Muscle of arm (tissue), 1 donor: ENCODE measurements at regions not wholly inside any gene's neighbourhood (a gene's known extent, or its start where the extent isn't known, plus 50 kb on each side); places are given as distances from the start of the nearest gene placed in this dataset.
A peak's percentile ranks its signal among the peaks of the same experiment; 100 is the strongest.
"Not testable (repeated sequence)": the region's sequence is repeated elsewhere in the genome, so short reads cannot be mapped to it uniquely, and the experiment has no call there.

Source experiments
- DNase-seq: peaks from one replicate; pipeline ENCODE4 v3.0.0-alpha.2; 2013

DNA sequence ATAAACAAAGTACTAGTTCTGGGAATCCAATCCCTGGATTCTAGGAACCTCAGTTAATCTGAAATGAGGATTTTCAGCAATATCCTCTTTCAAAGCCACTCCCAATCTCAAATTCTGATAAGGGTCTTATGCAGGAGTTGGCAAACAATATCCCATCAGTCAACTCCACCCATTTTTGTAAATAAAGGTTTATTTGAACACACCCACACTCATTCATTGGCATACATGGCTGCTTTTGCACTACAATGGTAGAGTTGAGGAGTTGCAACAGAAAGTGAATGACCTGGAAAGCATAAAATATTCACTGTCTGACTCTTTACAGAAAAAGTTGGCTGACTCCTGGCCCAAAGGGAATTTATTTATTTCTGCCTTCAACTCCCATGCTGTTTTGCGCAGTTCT, 157.7 kb upstream of the CDH11 start:
- no peak for DNase-seq

DNA sequence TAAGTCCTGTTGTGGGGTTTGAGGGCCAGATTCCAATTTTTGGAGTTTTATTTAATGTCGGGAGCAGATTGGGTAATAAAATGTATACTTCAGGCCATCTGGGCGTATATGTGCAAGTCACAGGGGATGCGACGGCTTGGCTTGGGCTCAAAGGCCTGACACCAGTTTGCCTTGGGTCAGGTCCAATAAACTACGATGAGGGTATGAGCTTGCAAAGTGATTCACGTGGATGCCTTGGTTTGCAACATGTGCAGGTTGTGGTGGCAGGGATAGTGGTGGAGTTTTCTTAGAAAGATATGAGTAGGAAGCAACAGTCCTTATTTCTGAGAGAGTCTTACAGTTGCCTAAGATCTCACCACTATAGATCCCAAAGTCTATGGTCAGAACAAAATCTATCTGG, 157.0 kb upstream of the CDH11 start:
- no peak for DNase-seq

DNA sequence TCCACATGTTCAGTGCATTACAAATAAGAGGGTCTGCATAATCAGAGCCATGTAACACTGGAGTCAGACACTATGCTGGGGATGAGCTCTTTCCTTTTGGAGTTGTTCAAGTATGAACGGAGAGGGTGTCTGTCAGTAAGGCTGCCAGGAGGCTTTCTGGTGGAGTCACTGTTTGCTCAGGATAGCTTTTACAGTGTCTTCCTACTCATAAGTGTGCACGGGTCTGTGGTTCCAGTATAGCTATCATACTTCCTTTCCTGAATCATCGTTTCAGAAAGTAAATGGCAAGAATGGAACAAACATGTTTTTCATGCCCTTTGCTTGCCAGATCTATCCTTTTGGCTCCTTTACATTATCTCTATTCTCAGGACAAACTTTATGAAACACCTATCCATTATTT, 152.7 kb upstream of the CDH11 start:
- DNase-seq, result no peak

DNA sequence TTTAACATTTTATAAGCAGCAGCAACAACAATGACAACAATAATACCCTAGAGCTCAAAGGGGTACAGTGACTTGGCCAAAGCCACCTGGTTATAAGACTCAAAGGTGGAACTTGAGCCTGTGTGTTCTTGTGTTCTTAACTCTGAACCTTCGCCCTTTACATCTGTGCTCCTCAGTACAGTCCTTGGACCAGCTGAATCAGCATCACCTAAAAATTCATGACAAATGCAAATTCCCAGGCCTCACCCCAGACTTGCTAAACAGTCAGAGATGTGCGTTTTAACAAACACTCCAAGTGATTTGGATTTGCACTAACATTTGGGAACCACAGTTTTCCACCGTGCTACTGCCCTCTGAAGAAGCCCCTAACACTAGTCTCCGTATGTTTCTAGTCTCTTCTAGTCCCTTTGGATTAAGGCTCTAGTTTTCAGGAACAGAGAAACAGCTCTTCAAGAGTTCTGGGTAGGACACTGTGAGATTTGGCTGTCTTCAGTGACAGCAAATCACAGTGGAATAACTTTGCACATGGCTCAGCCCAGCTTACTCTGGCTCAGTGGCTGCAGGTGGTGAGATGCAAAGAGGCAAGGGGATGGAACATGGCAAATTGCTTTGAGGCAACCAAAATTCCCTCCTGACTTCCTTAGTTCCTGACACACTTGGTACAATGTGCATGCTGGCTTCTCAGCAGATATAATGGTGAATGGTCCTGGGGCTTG, 151.0 kb upstream of the CDH11 start:
- no peak for DNase-seq

DNA sequence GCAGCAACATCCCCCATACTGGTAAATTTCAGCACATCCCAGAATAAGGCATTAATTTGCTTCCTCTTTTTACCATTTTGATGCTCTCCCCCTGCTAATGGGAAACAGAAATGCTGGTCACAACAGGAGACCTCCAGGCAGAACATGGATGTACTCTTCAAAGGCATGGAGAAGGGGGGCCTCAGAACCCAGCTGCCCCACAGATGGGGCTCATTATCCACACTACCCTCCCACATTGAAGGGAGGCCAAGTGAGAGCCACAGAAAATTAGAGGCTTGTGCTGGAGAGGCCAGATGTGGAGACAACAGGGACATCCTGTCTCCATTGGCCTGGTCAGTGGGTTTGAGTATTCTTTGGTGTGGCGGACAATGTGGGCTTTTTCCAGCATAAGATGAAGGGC, 150.1 kb upstream of the CDH11 start:
- no peak for DNase-seq

DNA sequence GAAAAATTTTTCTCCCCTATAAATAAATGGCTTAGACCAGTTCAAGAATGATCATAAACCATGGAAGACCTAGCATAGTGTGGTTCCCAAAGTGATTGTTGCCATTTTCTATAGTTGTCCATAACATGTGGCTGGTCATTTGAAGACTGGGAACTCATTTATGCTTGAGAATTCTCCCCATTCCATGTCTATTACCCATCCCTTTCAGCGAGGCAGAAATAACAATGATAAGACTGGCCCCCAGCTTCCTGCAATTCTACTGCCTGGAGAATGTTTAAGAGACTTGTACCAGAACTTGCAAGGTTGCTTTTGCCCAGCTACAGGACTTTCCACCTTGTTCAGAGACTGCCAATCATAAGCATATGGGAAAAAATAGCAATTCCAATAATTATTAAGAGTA, 146.5 kb upstream of the CDH11 start:
- no peak for DNase-seq

DNA sequence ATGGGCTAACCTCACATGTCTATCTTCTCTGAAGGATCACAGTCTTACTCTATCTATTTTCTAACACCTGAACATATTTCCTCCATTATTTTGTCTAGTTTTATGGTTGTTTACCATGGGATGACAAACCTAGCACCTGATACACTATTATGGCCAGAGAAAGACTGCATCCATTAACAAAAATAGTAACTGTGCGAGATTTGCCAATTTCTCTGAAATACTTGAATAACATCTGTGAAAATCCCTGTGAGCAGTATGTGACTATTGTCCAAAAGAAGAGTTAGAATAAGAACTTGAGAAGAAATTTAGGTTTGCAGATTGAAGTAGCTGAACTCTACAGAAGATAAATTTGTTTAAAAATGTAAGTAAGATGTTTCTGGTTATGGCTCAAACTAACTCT, 142.0 kb upstream of the CDH11 start:
- no peak for DNase-seq

DNA sequence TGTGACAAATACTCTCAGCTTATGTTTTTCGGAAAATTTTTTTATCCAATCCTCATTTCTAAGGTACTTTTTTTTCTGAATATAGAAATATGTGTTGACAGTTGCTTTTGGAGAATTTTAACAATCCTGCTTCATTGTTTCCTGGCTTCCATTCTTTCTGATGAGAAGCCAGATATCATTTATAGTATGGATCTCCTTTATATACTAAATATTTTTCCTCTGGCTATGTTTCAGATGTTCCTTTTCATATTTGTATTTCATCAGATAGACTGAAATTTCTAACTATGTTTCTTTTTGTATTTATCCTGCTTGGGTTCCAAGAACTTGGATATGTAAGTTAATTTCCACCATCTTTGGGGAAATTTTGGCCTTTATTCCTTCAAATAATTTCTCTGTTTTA, 138.9 kb upstream of the CDH11 start:
- DNase-seq, result peak; percentile 79

DNA sequence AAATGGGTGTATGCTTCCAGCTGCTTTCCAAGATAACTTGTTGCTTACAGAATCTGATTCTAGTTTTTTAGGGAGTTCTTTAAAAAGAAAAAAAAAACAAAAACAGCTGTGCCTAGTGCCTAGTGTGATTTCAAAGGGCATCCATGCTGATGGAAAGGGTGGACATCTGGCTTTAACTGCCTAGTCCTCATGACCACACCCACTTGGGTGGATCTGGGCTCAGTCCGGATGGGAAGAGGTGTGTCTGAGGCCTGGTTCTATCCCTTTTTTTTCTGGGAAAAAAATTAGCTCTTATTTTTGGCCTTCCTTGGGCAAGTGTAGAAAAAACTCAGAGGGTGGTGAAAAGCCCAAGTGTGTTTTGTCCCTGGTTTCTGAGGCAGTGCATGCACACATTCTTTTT, 132.3 kb upstream of the CDH11 start:
- DNase-seq, result no peak

DNA sequence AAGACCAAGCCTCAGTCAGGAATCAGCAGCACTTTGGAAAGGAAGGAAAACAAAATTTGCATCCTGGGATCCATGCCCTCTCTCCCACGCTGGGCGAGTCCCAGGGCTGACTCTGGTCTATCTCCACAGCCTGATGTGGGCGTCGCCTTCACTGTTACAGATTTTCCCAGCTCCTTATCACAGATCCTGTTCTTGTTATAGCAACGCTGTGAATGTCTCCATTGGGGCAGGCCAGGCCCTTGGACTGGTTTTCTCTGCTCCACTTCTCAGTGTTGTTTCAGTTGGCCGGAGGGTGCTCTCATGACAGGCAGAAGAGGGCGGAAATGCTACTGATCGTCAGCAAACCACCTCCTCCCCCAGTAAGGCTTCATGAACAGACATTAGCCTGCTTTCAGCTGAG, 127.9 kb upstream of the CDH11 start:
- no peak for DNase-seq

DNA sequence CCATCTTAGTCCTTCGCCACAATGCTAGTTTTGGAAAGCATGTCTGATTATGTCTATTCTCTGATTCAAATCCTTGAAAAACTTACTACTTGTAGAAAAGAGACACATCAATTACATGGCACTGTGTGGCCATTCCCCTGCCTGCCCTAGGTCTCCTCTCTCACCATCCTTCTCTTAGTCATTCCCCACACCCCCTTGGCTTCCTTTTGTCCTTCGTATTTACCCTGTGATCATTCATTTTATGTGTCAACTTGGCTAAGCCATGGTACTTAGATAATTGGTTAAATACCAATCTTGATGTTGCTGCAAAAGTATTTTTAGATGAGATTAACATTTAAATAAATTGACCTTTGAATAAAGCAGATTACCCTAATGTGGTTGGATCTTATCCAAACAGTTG, 122.9 kb upstream of the CDH11 start:
- no peak for DNase-seq

DNA sequence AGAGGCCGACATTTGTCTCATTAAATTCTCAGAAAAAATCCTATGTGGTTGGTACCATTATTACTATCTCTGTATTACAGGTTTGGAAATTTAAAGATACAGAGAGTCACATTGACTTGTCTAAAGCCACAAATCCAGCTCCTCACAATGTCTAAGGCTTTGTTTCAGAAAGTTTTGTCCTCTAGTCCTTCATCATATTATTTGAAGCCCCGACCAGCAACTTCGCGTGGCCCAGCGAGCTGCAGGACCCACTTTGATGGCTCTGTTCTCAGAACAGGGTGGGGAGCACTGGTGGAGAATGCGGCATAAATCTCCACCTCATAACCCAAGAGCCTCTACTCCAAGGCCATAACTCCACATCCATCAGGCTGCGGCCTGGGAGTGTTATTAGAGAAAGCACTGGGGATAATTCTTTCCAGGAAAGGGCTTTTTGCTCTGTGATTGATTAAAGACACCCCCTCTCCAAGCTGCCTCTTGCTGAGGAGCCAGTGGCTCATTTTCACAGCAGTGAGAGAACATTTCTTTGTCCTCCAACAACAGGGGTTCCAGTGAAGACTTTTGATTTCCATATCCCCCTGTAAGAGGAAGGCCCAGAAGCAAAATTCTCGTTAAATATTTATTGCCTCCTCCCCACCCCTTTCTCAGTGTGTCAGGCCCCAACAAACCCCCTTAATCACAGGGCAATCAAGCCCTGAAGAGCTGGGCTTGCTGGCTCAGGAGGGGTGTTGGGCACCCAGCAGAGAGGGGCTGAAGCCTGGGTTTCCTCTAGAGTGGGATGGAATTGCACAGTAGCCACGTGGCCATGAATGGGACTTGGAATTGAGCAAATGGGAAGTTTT, 113.7 kb upstream of the CDH11 start:
- DNase-seq, result no peak

DNA sequence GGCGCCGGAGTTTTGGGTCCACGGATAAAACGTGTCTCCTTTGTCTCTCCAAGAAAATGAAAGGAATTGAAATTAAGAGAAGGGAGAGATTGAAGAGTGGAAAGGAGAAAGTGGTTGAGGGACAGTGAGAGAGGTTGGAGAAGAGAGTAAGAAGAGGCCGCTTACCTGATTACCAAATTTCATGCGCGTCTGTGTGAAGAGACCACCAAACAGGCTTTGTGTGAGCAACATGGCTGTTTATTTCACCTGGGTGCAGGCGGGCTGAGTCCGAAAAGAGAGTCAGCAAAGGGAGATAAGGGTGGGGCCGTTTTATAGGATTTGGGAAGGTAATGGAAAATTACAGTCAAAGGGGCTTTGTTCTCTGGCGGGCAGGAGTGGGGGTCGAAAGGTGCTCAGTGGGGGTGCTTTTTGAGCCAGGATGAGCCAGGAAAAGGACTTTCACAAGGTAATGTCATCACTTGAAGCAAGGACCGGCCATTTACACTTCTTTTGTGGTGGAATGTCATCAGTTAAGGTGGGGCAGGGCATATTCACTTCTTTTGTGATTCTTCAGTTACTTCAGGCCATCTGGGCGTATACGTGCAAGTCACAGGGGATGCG, 113.0 kb upstream of the CDH11 start:
- DNase-seq, result not testable (repeated sequence)

DNA sequence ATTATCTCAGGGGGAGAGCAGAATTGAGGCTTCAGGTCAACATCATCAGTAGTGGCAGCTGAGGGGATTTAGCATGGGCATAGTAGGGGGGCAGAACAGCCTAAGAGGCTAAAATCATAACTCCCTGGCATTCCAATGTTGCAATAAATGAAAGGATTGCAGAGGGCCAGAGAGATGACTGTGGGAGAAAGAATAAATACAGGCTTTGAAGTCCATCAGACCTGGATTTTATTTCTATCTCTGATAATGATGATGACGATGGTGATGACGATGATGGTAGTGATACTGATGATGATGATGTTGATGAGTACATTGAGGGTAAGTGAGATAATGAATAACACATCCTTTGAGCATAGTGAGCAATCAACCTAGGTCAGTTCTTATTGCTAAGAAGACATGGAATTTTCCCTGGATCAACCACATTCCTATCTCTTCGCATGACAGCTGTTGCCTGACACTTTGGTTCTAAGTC, 107.4 kb upstream of the CDH11 start:
- DNase-seq, result no peak

DNA sequence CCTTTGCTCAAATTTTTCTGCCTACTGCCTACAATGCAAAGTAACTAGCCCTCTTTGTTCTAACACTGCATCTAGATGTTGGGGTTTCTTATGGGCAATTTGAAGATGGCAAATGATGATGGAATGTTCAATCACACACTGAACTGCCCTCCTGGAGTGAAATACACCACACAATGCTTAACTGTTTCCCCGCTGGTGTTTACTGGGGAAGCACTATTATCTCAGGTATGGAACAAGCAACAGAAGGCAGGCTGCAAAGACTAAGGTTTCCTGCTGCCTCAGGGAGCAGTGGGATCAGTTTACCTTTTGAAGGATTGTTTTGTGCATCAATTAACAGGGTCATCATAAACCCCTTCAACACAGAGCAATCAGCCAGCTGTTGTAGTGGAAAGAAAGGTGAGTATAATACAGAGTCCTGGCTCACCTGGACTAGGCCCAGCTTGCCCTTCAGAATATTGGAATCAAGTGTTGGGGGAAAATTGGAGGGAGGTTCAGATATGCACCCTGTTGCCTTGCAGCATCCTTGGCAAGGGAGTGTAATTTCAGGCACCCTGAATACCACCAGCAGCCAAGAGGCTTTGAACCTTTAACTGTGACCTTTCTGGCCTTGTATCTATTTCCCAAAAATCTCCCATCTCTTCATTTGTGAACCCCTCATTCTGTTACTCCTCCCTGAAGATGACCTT, 105.4 kb upstream of the CDH11 start:
- no peak for DNase-seq

DNA sequence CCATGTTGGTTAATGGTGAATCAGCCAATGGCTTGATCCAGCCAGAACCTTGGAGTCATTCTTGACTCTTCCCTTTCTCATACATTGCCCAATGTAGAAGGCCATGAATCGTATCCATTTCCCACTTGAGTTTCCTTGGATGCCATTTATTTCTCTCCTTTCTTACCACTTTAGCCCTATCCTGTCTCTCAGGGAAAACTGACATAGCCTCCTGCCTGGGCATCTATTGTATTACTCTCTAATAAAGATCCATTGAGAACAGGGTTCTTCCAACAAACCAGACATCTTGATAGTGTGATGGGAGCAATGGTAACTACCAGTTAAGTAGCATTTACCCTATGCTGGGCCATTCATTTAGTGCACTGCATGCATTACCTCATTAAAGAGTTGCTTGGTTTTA, 104.2 kb upstream of the CDH11 start:
- no peak for DNase-seq

DNA sequence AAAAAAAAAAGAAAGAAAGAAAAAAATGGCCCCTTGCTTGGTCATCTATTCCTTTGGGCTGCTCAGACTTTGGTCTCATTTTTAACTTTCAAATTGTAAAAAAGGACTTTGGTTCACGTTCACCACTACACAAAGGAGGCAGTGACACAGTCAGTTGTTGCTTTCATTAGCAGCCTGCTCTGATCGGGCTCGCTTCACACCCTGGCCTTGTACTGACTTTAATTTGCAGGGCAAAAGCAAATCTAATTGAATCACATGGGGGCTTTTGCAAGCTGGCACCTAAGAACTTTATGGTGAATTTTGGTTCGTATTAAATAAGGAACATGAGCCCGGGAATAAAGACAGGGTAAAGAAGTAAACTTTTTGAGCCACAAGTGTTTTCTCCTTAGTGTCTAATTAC, 103.6 kb upstream of the CDH11 start:
- DNase-seq, result no peak

DNA sequence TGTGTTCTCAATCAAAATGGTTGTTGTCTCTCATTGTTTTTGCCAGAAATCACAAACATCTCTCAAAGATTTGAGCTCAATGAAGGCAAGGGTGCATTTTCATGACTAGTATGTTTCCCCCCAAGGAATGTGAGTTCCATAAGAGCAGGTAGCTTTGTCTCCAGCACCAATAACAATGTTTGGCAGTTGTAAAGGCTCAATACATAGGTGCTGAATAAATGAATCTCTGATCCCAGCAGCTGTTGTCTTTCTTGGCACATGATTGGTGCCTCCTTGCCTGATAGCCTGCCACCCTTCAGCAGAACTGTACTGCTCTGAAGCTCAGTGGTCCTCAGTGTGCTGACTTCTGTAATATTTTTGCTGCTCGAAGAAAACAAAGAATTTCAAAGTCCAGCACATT, 103.1 kb upstream of the CDH11 start:
- no peak for DNase-seq

DNA sequence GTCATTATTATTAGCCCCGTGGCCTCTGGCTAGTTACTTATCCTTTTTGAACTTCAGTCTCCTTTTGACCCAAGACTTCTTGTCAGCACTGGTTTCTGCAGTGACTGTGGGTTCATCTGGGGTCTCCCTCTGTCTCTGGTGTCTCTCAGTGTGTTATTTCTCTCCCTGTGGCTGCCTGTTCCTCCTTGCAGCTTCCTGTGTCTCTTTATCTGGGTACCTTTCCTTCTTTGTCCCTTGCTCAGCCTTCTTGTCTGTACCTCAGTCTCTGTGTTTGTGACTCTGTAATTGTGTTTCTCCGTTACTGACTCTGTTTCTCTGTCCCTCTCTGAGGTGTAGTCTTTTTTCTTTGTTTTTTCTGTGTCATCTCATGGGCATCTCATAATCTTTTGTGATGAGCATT, 102.6 kb upstream of the CDH11 start:
- no peak for DNase-seq

DNA sequence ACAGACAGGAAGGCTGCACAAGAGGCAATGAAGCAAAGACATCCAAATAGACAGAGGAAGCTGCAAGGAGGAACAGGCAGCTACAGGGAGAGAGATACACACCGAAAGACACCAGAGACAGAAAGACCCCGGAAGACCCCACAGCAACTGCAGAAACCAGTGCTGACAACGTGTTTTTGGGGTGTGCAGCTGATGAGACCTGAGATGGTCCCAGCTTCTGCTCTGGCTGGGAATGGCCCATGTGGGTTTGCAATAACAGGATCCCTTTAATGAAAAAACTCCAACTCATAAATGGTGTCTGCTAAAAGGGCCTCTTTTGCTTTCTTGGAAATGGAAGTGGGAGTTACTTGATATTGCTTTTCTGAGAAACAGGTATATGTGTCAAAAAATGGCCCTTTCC, 101.5 kb upstream of the CDH11 start:
- no peak for DNase-seq

DNA sequence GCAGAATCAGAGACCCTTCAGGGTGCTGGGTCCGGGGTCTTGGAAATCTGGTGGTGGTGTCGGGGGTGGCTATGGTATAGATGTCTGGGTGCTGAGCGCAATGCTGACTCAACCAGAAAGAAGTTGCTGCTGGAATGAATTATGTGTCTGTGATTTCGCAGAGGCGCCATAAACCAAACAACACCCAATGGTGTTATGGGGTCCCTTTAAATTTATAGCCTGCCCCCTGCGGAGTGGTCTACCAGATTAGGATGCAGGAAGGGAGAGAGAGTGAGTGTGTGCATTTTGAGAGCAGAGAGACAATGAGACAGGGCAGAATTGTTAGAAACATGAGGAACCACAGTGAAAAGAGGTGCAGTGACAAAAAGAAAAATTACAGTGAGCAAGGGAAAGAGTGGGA, 100.7 kb upstream of the CDH11 start:
- no peak for DNase-seq

DNA sequence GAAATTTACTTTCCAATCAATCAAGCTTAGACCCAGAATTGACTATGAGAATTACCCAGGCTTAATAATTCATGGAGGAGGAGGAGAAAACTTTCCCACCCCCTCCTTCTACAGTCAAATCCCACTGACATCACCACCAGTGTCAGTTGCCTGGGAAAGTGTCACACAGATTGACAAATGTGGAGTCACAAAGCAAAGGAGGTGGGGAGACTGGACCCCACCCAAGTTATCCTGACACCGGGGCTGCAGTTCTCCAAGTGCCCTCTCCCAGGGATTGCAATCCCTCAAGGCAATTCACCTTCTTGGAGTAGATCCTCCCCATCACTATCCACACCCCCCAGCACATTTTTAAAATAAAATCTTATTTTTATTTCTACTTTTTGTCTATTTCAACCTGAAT, 100.2 kb upstream of the CDH11 start:
- no peak for DNase-seq

DNA sequence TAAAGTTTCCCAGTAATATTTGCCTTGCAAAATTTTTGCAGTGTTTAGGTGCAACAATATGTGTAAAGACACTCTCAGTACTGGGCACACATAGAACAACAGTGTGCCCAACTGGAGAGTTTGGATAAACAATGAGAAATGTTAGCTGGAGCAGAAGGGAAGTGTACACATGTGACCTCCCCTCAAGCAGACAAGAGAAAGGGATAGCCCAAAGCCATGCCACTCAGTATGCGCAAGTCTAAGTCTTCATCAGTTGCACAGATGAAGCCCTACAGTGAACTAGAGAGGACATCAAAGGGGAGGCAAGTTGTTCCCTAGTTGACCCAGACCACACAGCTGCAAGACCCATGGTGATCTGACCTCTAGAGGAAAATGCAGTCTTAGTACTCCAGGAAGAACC, 97.9 kb upstream of the CDH11 start:
- DNase-seq, result no peak
